B cell (primary cell): ENCODE measurements at regions not wholly inside any gene's neighbourhood (a gene's known extent, or its start where the extent isn't known, plus 50 kb on each side); places are given as distances from the start of the nearest gene placed in this dataset.

Experiments used
- ATAC-seq: fragments of 200-7000 bp; cut with Tn5 transposase; one replicate; pipeline ENCODE4 v1.10.0; 2021; ENCODE audit warnings: low read depth, mild to moderate bottlenecking, moderate number of reproducible peaks, moderate library complexity
- CTCF ChIA-PET: fragments of 350-600 bp; sonication (Branson Sonifier 250); formaldehyde crosslinking; loops from one replicate; lab custom pipeline; 2021; ENCODE audit warnings: antibody characterized with exemption, inconsistent platforms; lab: Charles Lee
- POLR2A ChIA-PET: fragments of 350-600 bp; sonication (Branson Sonifier 250); formaldehyde crosslinking; loops from one replicate; lab custom pipeline; 2021; ENCODE audit warnings: antibody characterized with exemption; lab: Charles Lee
- DNase-seq: peaks from one replicate; pipeline ENCODE4 v3.0.0; 2013
- H2AFZ ChIP-seq: 2 replicates; pipeline ENCODE4 v1.6.1; 2012; ENCODE audit warnings: mild to moderate bottlenecking, low read depth, low read length; ENCODE audit not compliant: insufficient read depth, poor library complexity, severe bottlenecking
- H3K27ac ChIP-seq, 2 donors: 1 replicate in 1 of 2; 2 replicates in 1 of 2; pipeline ENCODE4 v1.5.1; 2012 to 2013; ENCODE audit warnings: low read length in 2 of 2, mild to moderate bottlenecking in 2 of 2, moderate library complexity in 1 of 2
- H3K27me3 ChIP-seq, 4 experiments: fragments of 200-600 bp in 1 of 4; sonication (generic) in 1 of 4; replicated peaks in 1 of 4; 1 replicate in 2 of 4; 2 replicates in 2 of 4; pipeline versions ENCODE4 v1.6.1 to v1.7.0; 2013 to 2016; ENCODE audit warnings: low read length in 3 of 4, mild to moderate bottlenecking in 2 of 4, mixed read lengths in 1 of 4, moderate library complexity in 1 of 4; ENCODE audit not compliant: insufficient read depth in 4 of 4, control insufficient read depth in 3 of 4; ENCODE audit errors: control extremely low read depth in 1 of 4
- H3K36me3 ChIP-seq, 2 experiments: replicated peaks in 1 of 2; 1 replicate in 1 of 2; 2 replicates in 1 of 2; pipeline versions ENCODE4 v1.6.1 to v1.7.1; 2013; ENCODE audit warnings: low read length in 1 of 2; ENCODE audit not compliant: insufficient read depth in 2 of 2, control insufficient read depth in 1 of 2; ENCODE audit errors: control extremely low read depth in 1 of 2, extremely low read depth in 1 of 2
- H3K4me1 ChIP-seq, 2 donors: fragments of 200-600 bp in 1 of 2; sonication (generic) in 1 of 2; 1 replicate in 1 of 2; 2 replicates in 1 of 2; pipeline versions ENCODE4 v1.5.1 to v1.6.1; 2013 to 2017; ENCODE audit warnings: low read length in 2 of 2; ENCODE audit not compliant: control insufficient read depth in 2 of 2, insufficient read depth in 2 of 2
- H3K4me2 ChIP-seq: replicated peaks from 2 replicates; pipeline ENCODE3; 2012; ENCODE audit warnings: mild to moderate bottlenecking, low read depth, low read length; ENCODE audit not compliant: poor library complexity, severe bottlenecking
- H3K4me3 ChIP-seq, 5 experiments: fragments of 200-600 bp in 1 of 5; sonication (generic) in 1 of 5; 1 replicate in 3 of 5; 2 replicates in 2 of 5; pipeline versions ENCODE4 v1.5.1 to v1.7.0; 2011 to 2016; ENCODE audit warnings: low read length in 4 of 5, mild to moderate bottlenecking in 4 of 5, low read depth in 2 of 5, control low read depth in 1 of 5, moderate library complexity in 1 of 5; ENCODE audit not compliant: insufficient read depth in 1 of 5; ENCODE audit errors: control extremely low read depth in 1 of 5, extremely low read depth in 1 of 5
- H3K79me2 ChIP-seq: fragments of 200-600 bp; sonication (generic); one replicate; pipeline ENCODE4 v1.6.0; 2016; ENCODE audit warnings: low read length; ENCODE audit not compliant: control insufficient read depth, insufficient read depth
- H3K9ac ChIP-seq: fragments of 200-600 bp; sonication (generic); 2 replicates; pipeline ENCODE4 v1.6.1; 2017; ENCODE audit warnings: mild to moderate bottlenecking, low read length, moderate library complexity
- H3K9me3 ChIP-seq, 3 donors: one replicate each; pipeline versions ENCODE4 v1.6.1 to v1.7.1; 2013; ENCODE audit warnings: low read length in 2 of 3; ENCODE audit not compliant: control insufficient read depth in 2 of 3, insufficient read depth in 1 of 3; ENCODE audit errors: control extremely low read depth in 1 of 3
- H4K20me1 ChIP-seq: 2 replicates; pipeline ENCODE4 v1.6.0; 2012; ENCODE audit warnings: mild to moderate bottlenecking, low read length; ENCODE audit not compliant: insufficient read depth, control insufficient read depth, poor library complexity, severe bottlenecking
- H3K27ac Mint-ChIP-seq: one replicate; pipeline ENCODE4 v1.8.0; 2021; ENCODE audit warnings: mixed read lengths
- H3K27me3 Mint-ChIP-seq: one replicate; pipeline ENCODE4 v1.8.0; 2021; ENCODE audit warnings: mixed read lengths
- H3K4me1 Mint-ChIP-seq: one replicate; pipeline ENCODE4 v1.8.0; 2021; ENCODE audit warnings: mixed read lengths
- H3K4me3 Mint-ChIP-seq: one replicate; pipeline ENCODE4 v1.8.0; 2021; ENCODE audit warnings: mixed read lengths
- H3K9me3 Mint-ChIP-seq: one replicate; pipeline ENCODE4 v1.8.0; 2022; ENCODE audit warnings: mixed read lengths; ENCODE audit not compliant: insufficient read depth
- WGBS: methylation state at CpG from one replicate; pipeline ENCODE4 v1.1.5; 2013; ENCODE audit warnings: missing lambda C conversion rate; ENCODE audit not compliant: insufficient coverage; 5-methylcytosine and 5-hydroxymethylcytosine counted together
- intact Hi-C: fragments of 100-400 bp; cut with micrococcal nuclease; formaldehyde crosslinking; loops from one replicate; pipeline ENCODE4 v1.10.0; 2022
- TF ChIP-seq, protein P1 (sequence below): fragments of 200-600 bp; IDR thresholded peaks from one replicate; pipeline ENCODE4 v1.8.0; 2022; ENCODE audit warnings: antibody characterized with exemption, mild to moderate bottlenecking

GRCh38 chr21:17414766-17415165 is 98.1 kb upstream of the CXADR start:
- ChIA-PET POLR2A (no interaction called here), CTCF (no interaction called here)
- no peaks in the 10 kb centered on the region for H3K4me1 ChIP-seq
- H3K9ac ChIP-seq = no peak overlapping the region
- H3K4me3 Mint-ChIP-seq = no peak overlapping the region
- no peak overlapping the region for H3K27ac Mint-ChIP-seq
- WGBS = no CpG with 5 or more reads among the region's 1 CpG
- no peaks in the 10 kb centered on the region for H3K9me3 Mint-ChIP-seq
- no peak for DNase-seq
- no peaks in the 10 kb centered on the region for H3K36me3 ChIP-seq
- H3K27me3 Mint-ChIP-seq = no peaks in the 10 kb centered on the region
- H4K20me1 ChIP-seq = no peaks in the 10 kb centered on the region
- H3K9me3 ChIP-seq = no peaks in the 10 kb centered on the region
- no peaks in the 10 kb centered on the region for H3K79me2 ChIP-seq
- H3K27me3 ChIP-seq = no peaks in the 10 kb centered on the region
- TF ChIP-seq, protein P1, sequence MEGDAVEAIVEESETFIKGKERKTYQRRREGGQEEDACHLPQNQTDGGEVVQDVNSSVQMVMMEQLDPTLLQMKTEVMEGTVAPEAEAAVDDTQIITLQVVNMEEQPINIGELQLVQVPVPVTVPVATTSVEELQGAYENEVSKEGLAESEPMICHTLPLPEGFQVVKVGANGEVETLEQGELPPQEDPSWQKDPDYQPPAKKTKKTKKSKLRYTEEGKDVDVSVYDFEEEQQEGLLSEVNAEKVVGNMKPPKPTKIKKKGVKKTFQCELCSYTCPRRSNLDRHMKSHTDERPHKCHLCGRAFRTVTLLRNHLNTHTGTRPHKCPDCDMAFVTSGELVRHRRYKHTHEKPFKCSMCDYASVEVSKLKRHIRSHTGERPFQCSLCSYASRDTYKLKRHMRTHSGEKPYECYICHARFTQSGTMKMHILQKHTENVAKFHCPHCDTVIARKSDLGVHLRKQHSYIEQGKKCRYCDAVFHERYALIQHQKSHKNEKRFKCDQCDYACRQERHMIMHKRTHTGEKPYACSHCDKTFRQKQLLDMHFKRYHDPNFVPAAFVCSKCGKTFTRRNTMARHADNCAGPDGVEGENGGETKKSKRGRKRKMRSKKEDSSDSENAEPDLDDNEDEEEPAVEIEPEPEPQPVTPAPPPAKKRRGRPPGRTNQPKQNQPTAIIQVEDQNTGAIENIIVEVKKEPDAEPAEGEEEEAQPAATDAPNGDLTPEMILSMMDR = no peak
- H3K27ac ChIP-seq = no peak overlapping the region
- ATAC-seq = no peak
- no peak overlapping the region for H2AFZ ChIP-seq
- intact Hi-C loops = no loop called here
- no peak overlapping the region for H3K4me2 ChIP-seq
- H3K4me3 ChIP-seq = no peak overlapping the region
- no peaks in the 10 kb centered on the region for H3K4me1 Mint-ChIP-seq

- Histone ChIP-seq H3K79me2 (no peaks in the 10 kb centered on the region), H3K4me2 (no peak overlapping the region), H3K27ac (no peak overlapping the region), H3K27me3 (no peaks in the 10 kb centered on the region), H3K4me3 (no peak overlapping the region), H3K9ac (no peak overlapping the region), H3K36me3 (no peaks in the 10 kb centered on the region), H3K9me3 (no peaks in the 10 kb centered on the region), H2AFZ (no peak overlapping the region), H4K20me1 (no peaks in the 10 kb centered on the region), H3K4me1 (no peaks in the 10 kb centered on the region)
- intact Hi-C loops = no loop called here
- 100% methylated on average over 1 of the region's 2 CpGs for WGBS
- H3K27ac Mint-ChIP-seq = no peak overlapping the region
- POLR2A ChIA-PET = no interaction called here
- H3K4me3 Mint-ChIP-seq = no peak overlapping the region
- CTCF ChIA-PET = no interaction called here
- H3K27me3 Mint-ChIP-seq = no peaks in the 10 kb centered on the region
- TF ChIP-seq, protein P1 = no peak
- no peak for DNase-seq
- no peaks in the 10 kb centered on the region for H3K9me3 Mint-ChIP-seq
- H3K4me1 Mint-ChIP-seq = no peaks in the 10 kb centered on the region
- ATAC-seq = no peak
Observed at GRCh38 chr21:17416139-17416538, 96.7 kb upstream of the CXADR start.
